HG03457 (cell line): ENCODE measurements at regions not wholly inside any gene's neighbourhood (a gene's known extent, or its start where the extent isn't known, plus 50 kb on each side); places are given as distances from the start of the nearest gene placed in this dataset.

Experiments
- ATAC-seq: cut with Tn5 transposase; IDR thresholded peaks from one replicate; pipeline ENCODE4 v1.9.1; 2021; ENCODE audit warnings: moderate number of reproducible peaks; ENCODE audit not compliant: unreplicated experiment

GRCh38 chr11:92276773-92277172 lies 52.2 kb downstream of the FAT3 start:
- no peak for ATAC-seq

GRCh38 chr11:92277871-92278270 lies 53.3 kb downstream of the FAT3 start:
- ATAC-seq: no peak

GRCh38 chr11:92278791-92279433 lies 54.3 kb downstream of the FAT3 start:
- ATAC-seq: no peak

- no peak for ATAC-seq
Measured at GRCh38 chr11:92284107-92284506, 59.5 kb downstream of the FAT3 start.

GRCh38 chr11:92284558-92284957 lies 59.9 kb downstream of the FAT3 start:
- no peak for ATAC-seq

GRCh38 chr11:92285776-92286175 lies 61.2 kb downstream of the FAT3 start:
- ATAC-seq: no peak

- no peak for ATAC-seq
Measured at GRCh38 chr11:92286709-92287108, 62.1 kb downstream of the FAT3 start.

GRCh38 chr11:92295175-92296137 lies 70.8 kb downstream of the FAT3 start:
- ATAC-seq: no peak

GRCh38 chr11:92296138-92296515 lies 71.5 kb downstream of the FAT3 start:
- ATAC-seq: no peak

GRCh38 chr11:92297567-92298553 lies 73.2 kb downstream of the FAT3 start:
- no peak for ATAC-seq

GRCh38 chr11:92300876-92301275 lies 76.3 kb downstream of the FAT3 start:
- no peak for ATAC-seq

GRCh38 chr11:92302770-92303169 lies 78.2 kb downstream of the FAT3 start:
- ATAC-seq: no peak

GRCh38 chr11:92304271-92304670 lies 79.7 kb downstream of the FAT3 start:
- ATAC-seq: no peak

- ATAC-seq: no peak
Measured at GRCh38 chr11:92306966-92307510, 82.4 kb downstream of the FAT3 start.

- no peak for ATAC-seq
Measured at GRCh38 chr11:92308366-92308765, 83.7 kb downstream of the FAT3 start.

GRCh38 chr11:92311616-92312449 lies 87.2 kb downstream of the FAT3 start:
- no peak for ATAC-seq

GRCh38 chr11:92313784-92314183 lies 89.2 kb downstream of the FAT3 start:
- ATAC-seq: no peak

GRCh38 chr11:92314499-92314898 lies 89.9 kb downstream of the FAT3 start:
- ATAC-seq: no peak

- ATAC-seq: no peak
Measured at GRCh38 chr11:92316106-92316809, 91.6 kb downstream of the FAT3 start.
